ENCODE measurements at regions not wholly inside any gene's neighbourhood (a gene's known extent, or its start where the extent isn't known, plus 50 kb on each side); places are given as distances from the start of the nearest gene placed in this dataset.
"Not testable (repeated sequence)": the region's sequence is repeated elsewhere in the genome, so short reads cannot be mapped to it uniquely, and the experiment has no call there.

DNA sequence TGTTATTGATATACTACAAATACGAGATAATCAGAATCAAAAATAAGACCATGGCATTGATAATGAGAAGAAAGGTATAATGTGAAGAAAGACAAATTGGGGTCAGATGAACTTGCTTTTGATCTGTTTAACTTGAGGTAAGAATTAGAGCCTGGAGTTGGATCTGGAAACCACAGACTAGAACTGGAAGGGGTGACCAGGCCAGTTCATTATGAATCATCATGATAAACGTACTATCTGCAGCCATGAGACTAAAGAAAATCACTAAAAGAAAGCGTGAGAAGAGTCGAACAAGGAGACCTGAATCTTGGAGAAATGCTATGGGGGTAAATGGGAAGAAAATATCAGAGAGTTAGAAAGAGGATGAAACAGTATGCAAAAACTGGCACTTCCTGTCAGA is 967.5 kb downstream of the NR2F1-AS1 start:
- Histone ChIP-seq H3F3A (ENCODE audit: insufficient read depth, low read length) (no peaks in the 10 kb centered on the region), H3K4me2 (ENCODE audit: low read length) (no peak overlapping the region), H3K9me3 (ENCODE audit: low read length) (no peaks in the 10 kb centered on the region), H2AFZ (ENCODE audit: low read length) (no peak overlapping the region), H3K27me3 (ENCODE audit: insufficient read depth, low read length) (no peaks in the 10 kb centered on the region), H3K9me2 (ENCODE audit: low read depth, low read length) (no peaks in the 10 kb centered on the region), H3K36me3 (ENCODE audit: insufficient read depth, low read length) (no peaks in the 10 kb centered on the region), H4K20me1 (ENCODE audit: insufficient read depth, low read length) (no peaks in the 10 kb centered on the region), H3K4me1 (ENCODE audit: insufficient read depth, low read length, severe bottlenecking) (no peaks in the 10 kb centered on the region), H3K4me3 (ENCODE audit: low read depth, low read length, poor library complexity, severe bottlenecking) (no peak overlapping the region), H3K79me2 (ENCODE audit: insufficient read depth, low read length) (no peaks in the 10 kb centered on the region), H3K27ac (ENCODE audit: low read depth, low read length, poor library complexity, severe bottlenecking) (no peak overlapping the region), H3K9ac (ENCODE audit: low read length) (no peak overlapping the region)
- no peak for TF ChIP-seq EZH2 (IDR thresholded peaks at IDR 0.05; ENCODE audit: borderline replicate concordance, low read length)
- TF ChIP-seq, protein P1, sequence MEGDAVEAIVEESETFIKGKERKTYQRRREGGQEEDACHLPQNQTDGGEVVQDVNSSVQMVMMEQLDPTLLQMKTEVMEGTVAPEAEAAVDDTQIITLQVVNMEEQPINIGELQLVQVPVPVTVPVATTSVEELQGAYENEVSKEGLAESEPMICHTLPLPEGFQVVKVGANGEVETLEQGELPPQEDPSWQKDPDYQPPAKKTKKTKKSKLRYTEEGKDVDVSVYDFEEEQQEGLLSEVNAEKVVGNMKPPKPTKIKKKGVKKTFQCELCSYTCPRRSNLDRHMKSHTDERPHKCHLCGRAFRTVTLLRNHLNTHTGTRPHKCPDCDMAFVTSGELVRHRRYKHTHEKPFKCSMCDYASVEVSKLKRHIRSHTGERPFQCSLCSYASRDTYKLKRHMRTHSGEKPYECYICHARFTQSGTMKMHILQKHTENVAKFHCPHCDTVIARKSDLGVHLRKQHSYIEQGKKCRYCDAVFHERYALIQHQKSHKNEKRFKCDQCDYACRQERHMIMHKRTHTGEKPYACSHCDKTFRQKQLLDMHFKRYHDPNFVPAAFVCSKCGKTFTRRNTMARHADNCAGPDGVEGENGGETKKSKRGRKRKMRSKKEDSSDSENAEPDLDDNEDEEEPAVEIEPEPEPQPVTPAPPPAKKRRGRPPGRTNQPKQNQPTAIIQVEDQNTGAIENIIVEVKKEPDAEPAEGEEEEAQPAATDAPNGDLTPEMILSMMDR (IDR thresholded peaks at IDR 0.05; ENCODE audit: low read length): no peak

- not testable (repeated sequence) for H3K4me2 ChIP-seq (ENCODE audit: low read length); H3K79me2 ChIP-seq (ENCODE audit: insufficient read depth, low read length); H3K9ac ChIP-seq (ENCODE audit: low read length); H3K4me1 ChIP-seq (ENCODE audit: insufficient read depth, low read length, severe bottlenecking); H3F3A ChIP-seq (ENCODE audit: insufficient read depth, low read length); H3K4me3 ChIP-seq (ENCODE audit: low read depth, low read length, poor library complexity, severe bottlenecking); H3K27ac ChIP-seq (ENCODE audit: low read depth, low read length, poor library complexity, severe bottlenecking); H2AFZ ChIP-seq (ENCODE audit: low read length); H3K27me3 ChIP-seq (ENCODE audit: insufficient read depth, low read length); H3K36me3 ChIP-seq (ENCODE audit: insufficient read depth, low read length); H3K9me2 ChIP-seq (ENCODE audit: low read depth, low read length); H4K20me1 ChIP-seq (ENCODE audit: insufficient read depth, low read length); H3K9me3 ChIP-seq (ENCODE audit: low read length)
Measured at GRCh38 chr5:92610435-92610834, 970.6 kb downstream of the NR2F1-AS1 start.

DNA sequence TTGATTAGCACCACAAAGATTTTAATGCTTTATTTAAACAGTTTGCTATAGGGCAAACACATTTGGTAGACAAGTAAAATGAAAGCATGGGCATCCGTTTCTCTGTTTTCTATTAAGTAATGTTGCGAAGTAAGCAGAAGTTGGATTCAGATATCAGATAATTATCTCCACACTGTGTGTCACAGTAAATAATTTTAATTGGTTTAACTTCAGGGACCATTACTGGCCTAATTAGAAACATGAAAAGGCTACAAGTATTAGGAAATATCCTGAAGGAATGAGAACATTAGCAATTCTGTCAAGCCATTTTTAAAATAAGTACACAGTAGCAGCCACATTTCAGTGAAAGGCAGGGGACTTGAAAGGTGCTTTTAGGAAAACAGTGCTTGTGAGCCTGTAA is 975.4 kb downstream of the NR2F1-AS1 start:
- TF ChIP-seq, protein P1 (IDR thresholded peaks at IDR 0.05; ENCODE audit: low read length): no peak
- TF ChIP-seq EZH2 (IDR thresholded peaks at IDR 0.05; ENCODE audit: borderline replicate concordance, low read length): no peak
- no peaks in the 10 kb centered on the region for H3K36me3 ChIP-seq (ENCODE audit: insufficient read depth, low read length)
- H3K4me1 ChIP-seq (ENCODE audit: insufficient read depth, low read length, severe bottlenecking): no peaks in the 10 kb centered on the region
- H3K9me2 ChIP-seq (ENCODE audit: low read depth, low read length): no peaks in the 10 kb centered on the region
- H3K9me3 ChIP-seq (ENCODE audit: low read length): no peaks in the 10 kb centered on the region
- no peak overlapping the region for H3K4me3 ChIP-seq (ENCODE audit: low read depth, low read length, poor library complexity, severe bottlenecking)
- no peaks in the 10 kb centered on the region for H3K79me2 ChIP-seq (ENCODE audit: insufficient read depth, low read length)
- no peaks in the 10 kb centered on the region for H3F3A ChIP-seq (ENCODE audit: insufficient read depth, low read length)
- H3K27me3 ChIP-seq (ENCODE audit: insufficient read depth, low read length): no peaks in the 10 kb centered on the region
- H3K27ac ChIP-seq (ENCODE audit: low read depth, low read length, poor library complexity, severe bottlenecking): no peak overlapping the region
- no peak overlapping the region for H3K9ac ChIP-seq (ENCODE audit: low read length)
- H3K4me2 ChIP-seq (ENCODE audit: low read length): no peak overlapping the region
- H2AFZ ChIP-seq (ENCODE audit: low read length): no peak overlapping the region
- no peaks in the 10 kb centered on the region for H4K20me1 ChIP-seq (ENCODE audit: insufficient read depth, low read length)

- H3K9ac ChIP-seq (ENCODE audit: low read length): no peak overlapping the region
- H3K4me2 ChIP-seq (ENCODE audit: low read length): no peak overlapping the region
- H3K27me3 ChIP-seq (ENCODE audit: insufficient read depth, low read length): no peaks in the 10 kb centered on the region
- no peaks in the 10 kb centered on the region for H3K36me3 ChIP-seq (ENCODE audit: insufficient read depth, low read length)
- TF ChIP-seq, protein P1 (IDR thresholded peaks at IDR 0.05; ENCODE audit: low read length): no peak
- TF ChIP-seq EZH2 (IDR thresholded peaks at IDR 0.05; ENCODE audit: borderline replicate concordance, low read length): no peak
- no peaks in the 10 kb centered on the region for H3K9me2 ChIP-seq (ENCODE audit: low read depth, low read length)
- H3K9me3 ChIP-seq (ENCODE audit: low read length): no peaks in the 10 kb centered on the region
- no peak overlapping the region for H3K4me3 ChIP-seq (ENCODE audit: low read depth, low read length, poor library complexity, severe bottlenecking)
- no peaks in the 10 kb centered on the region for H3K79me2 ChIP-seq (ENCODE audit: insufficient read depth, low read length)
- no peaks in the 10 kb centered on the region for H3F3A ChIP-seq (ENCODE audit: insufficient read depth, low read length)
- no peak overlapping the region for H2AFZ ChIP-seq (ENCODE audit: low read length)
- no peak overlapping the region for H3K27ac ChIP-seq (ENCODE audit: low read depth, low read length, poor library complexity, severe bottlenecking)
- H4K20me1 ChIP-seq (ENCODE audit: insufficient read depth, low read length): no peaks in the 10 kb centered on the region
- no peaks in the 10 kb centered on the region for H3K4me1 ChIP-seq (ENCODE audit: insufficient read depth, low read length, severe bottlenecking)
Measured at GRCh38 chr5:92599217-92599810, 981.7 kb downstream of the NR2F1-AS1 start.

Measured in OCI-LY1 (cell line).